Upper lobe of left lung (tissue), 4 donors: ENCODE measurements at regions not wholly inside any gene's neighbourhood (a gene's known extent, or its start where the extent isn't known, plus 50 kb on each side); places are given as distances from the start of the nearest gene placed in this dataset.

Experiments used
- CTCF ChIP-seq, 6 experiments: fragments of 450-650 bp in 4 of 6; fragments of 200-600 bp in 2 of 6; sonication (generic) in 2 of 6; IDR thresholded peaks; one replicate each; pipeline ENCODE4 v1.5.1; 2016 to 2019; ENCODE audit warnings: antibody characterized with exemption in 6 of 6
- EP300 ChIP-seq, 4 donors: sonication (generic); formaldehyde crosslinking; IDR thresholded peaks; one replicate each; pipeline ENCODE4 v1.5.1; 2017; ENCODE audit warnings: antibody characterized with exemption in 4 of 4, control low read depth in 2 of 4
- POLR2A ChIP-seq, 4 donors: fragments of 450-650 bp; IDR thresholded peaks; one replicate each; pipeline ENCODE4 v1.5.1; 2016 to 2017; ENCODE audit warnings: antibody characterized with exemption in 4 of 4, mild to moderate bottlenecking in 2 of 4
- POLR2AphosphoS5 ChIP-seq, 2 donors: sonication (generic); formaldehyde crosslinking; IDR thresholded peaks; one replicate each; pipeline ENCODE4 v1.5.1; 2017; ENCODE audit warnings: antibody characterized with exemption in 2 of 2

GRCh38 chr4:170231377-170231776 lies 141.6 kb upstream of the AADAT start:
- TF ChIP-seq CTCF (IDR thresholded peaks at IDR 0.05) (no peak), POLR2A (IDR thresholded peaks at IDR 0.05) (no peak), POLR2AphosphoS5 (IDR thresholded peaks at IDR 0.05) (no peak), EP300 (IDR thresholded peaks at IDR 0.05) (no peak)
